Stimulated activated effector memory CD8-positive, alpha-beta T cell treated with anti-CD3 and anti-CD28 coated beads, Interleukin-12 subunit alpha, Interleukin-12 subunit beta, amount 100 ng/mL, for 72 hours (primary cell): ENCODE measurements at regions not wholly inside any gene's neighbourhood (a gene's known extent, or its start where the extent isn't known, plus 50 kb on each side); places are given as distances from the start of the nearest gene placed in this dataset.

ENCODE experiments used
- ATAC-seq: fragments of 150-1000 bp; cut with Tn5 transposase; 2 replicates; pipeline ENCODE4 v1.10.0; 2021
- DNase-seq, 2 donors: peaks; one replicate each; pipeline ENCODE4 v3.0.0; 2021 to 2022; ENCODE audit warnings: low spot score in 2 of 2
- H3K27ac Mint-ChIP-seq: one replicate; pipeline ENCODE4 v1.8.0; 2022; ENCODE audit warnings: mild to moderate bottlenecking, mixed read lengths
- H3K36me3 Mint-ChIP-seq: one replicate; pipeline ENCODE4 v1.8.0; 2022; ENCODE audit warnings: mild to moderate bottlenecking, mixed read lengths
- H3K4me1 Mint-ChIP-seq: one replicate; pipeline ENCODE4 v1.8.0; 2022; ENCODE audit warnings: mixed read lengths
- H3K4me3 Mint-ChIP-seq: one replicate; pipeline ENCODE4 v1.8.0; 2022; ENCODE audit warnings: mild to moderate bottlenecking, mixed read lengths
- H3K9me3 Mint-ChIP-seq: one replicate; pipeline ENCODE4 v1.8.0; 2022; ENCODE audit warnings: mixed read lengths

DNA sequence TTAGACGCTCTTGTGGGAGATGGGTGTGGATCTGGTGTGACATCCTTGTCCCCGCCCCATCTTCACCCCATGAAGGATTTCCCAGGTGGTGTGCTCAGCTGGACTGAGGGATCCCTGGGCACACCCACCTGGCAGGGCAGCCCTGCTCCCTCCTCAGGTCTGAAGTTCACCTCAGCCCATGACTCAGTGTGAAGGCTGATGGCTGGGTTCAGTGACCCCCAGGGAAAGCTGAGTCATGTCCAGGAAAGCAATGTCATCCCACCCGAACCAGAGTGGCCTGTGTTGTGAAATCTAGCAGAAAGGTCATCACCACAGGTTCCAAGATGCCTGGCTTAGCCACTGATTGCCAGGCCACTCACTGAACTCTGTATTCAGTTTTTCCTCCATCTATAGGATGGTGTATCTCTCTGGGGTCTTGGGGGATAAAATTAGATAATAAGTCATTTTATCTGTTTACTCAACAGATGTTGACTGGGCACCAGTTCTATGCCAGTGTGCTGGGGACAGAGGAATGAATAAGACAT lies 97.7 kb upstream of the JUN start:
- Mint-ChIP-seq H3K27ac (no peak overlapping the region), H3K4me1 (peaks cover 43% of the 10 kb centered on the region), H3K4me3 (no peak overlapping the region), H3K9me3 (no peaks in the 10 kb centered on the region), H3K36me3 (no peaks in the 10 kb centered on the region)
- ATAC-seq (peak; percentile 75), DNase-seq (no peak)

DNA sequence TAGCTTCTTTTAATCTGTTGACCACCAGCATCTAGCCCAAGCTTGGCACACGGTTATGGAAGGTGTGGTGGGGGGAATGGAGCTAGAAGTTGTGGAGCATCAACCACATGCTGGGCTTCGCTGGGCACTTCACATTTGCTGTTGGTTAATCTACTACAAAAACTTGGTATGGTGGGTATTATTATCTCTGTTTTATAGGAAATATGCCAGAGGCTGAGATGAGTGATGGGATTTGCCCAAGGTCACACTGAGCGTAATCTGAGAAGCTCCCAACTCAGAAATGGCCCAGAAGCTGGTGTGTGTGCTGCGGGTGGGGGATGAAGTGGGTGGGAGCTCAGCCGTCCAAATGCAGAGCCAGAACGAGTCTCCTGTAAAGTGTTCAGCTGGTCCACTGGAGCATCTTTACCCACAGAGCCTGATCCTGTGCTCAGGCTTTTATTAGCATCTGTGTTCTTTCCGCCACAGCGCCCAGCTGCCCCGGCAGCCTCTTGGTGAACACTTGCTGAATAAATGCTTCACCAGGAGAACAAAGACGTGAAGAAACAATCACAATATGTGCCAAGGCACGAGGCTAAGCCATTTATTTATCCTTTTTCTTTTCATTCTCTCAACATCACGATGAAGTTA lies 98.6 kb upstream of the JUN start:
- ATAC-seq (no peak), DNase-seq (no peak)
- Mint-ChIP-seq H3K27ac (no peak overlapping the region), H3K4me1 (peaks cover 49% of the 10 kb centered on the region), H3K9me3 (no peaks in the 10 kb centered on the region), H3K36me3 (no peaks in the 10 kb centered on the region), H3K4me3 (no peak overlapping the region)

GRCh38 chr1:58883037-58883887 lies 99.4 kb upstream of the JUN start:
- peak overlapping the region; percentile 8 for H3K27ac Mint-ChIP-seq
- no peak overlapping the region for H3K4me3 Mint-ChIP-seq
- peak; percentile 54 for ATAC-seq

DNA sequence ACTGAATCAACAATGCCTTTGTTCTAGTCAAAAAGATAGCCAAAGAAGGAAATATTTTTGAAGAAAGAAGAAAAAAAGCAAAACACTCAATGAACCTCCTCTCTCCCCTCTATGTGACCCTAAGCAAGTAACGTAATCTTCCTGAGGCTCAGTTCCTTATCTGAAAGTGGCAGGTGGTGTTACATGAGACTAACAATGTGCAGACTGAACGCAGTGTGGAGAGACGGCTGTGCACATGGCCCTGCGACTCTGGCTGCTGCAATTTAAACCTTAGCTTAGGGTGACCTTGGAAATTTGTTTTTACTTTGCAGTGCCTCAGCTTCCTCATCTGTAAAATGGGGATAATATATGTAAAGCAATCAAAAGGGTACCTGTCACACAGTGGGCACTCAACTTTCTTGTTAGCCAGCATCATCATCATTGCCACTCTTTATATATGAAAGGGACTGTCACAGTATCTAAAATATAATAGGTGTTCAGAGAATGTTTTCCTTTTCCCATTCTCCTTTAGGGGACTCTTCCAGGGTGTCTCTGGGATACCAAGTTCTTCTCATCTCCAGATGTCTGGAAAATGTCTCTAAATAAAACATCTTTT lies 100.1 kb upstream of the JUN start:
- H3K4me3 Mint-ChIP-seq: no peak overlapping the region
- no peaks in the 10 kb centered on the region for H3K9me3 Mint-ChIP-seq
- DNase-seq (no peak), ATAC-seq (no peak)
- H3K4me1 Mint-ChIP-seq: peaks cover 49% of the 10 kb centered on the region
- no peak overlapping the region for H3K27ac Mint-ChIP-seq
- H3K36me3 Mint-ChIP-seq: no peaks in the 10 kb centered on the region

More at GRCh38 chr1:58883037-58883887, 99.4 kb upstream of the JUN start:
- peaks cover 49% of the 10 kb centered on the region for H3K4me1 Mint-ChIP-seq
- no peaks in the 10 kb centered on the region for H3K36me3 Mint-ChIP-seq
- DNase-seq: no peak
- H3K9me3 Mint-ChIP-seq: no peaks in the 10 kb centered on the region

GRCh38 chr1:58884706-58885661 lies 101.1 kb upstream of the JUN start:
- peaks cover 49% of the 10 kb centered on the region for H3K4me1 Mint-ChIP-seq
- no peaks in the 10 kb centered on the region for H3K9me3 Mint-ChIP-seq
- DNase-seq: no peak
- peak overlapping the region; percentile 50 for H3K27ac Mint-ChIP-seq
- no peak for ATAC-seq
- no peak overlapping the region for H3K4me3 Mint-ChIP-seq
- no peaks in the 10 kb centered on the region for H3K36me3 Mint-ChIP-seq

GRCh38 chr1:58885998-58886397 lies 102.2 kb upstream of the JUN start:
- Mint-ChIP-seq H3K4me3 (peak overlapping the region; percentile 11), H3K4me1 (peaks cover 41% of the 10 kb centered on the region), H3K27ac (peak overlapping the region; percentile 50), H3K36me3 (no peaks in the 10 kb centered on the region), H3K9me3 (no peaks in the 10 kb centered on the region)
- DNase-seq: no peak
- no peak for ATAC-seq

GRCh38 chr1:58886611-58887010 lies 102.8 kb upstream of the JUN start:
- H3K9me3 Mint-ChIP-seq: no peaks in the 10 kb centered on the region
- ATAC-seq (no peak), DNase-seq (no peak)
- H3K27ac Mint-ChIP-seq: no peak overlapping the region
- H3K4me3 Mint-ChIP-seq: no peak overlapping the region
- peaks cover 34% of the 10 kb centered on the region for H3K4me1 Mint-ChIP-seq
- H3K36me3 Mint-ChIP-seq: no peaks in the 10 kb centered on the region

DNA sequence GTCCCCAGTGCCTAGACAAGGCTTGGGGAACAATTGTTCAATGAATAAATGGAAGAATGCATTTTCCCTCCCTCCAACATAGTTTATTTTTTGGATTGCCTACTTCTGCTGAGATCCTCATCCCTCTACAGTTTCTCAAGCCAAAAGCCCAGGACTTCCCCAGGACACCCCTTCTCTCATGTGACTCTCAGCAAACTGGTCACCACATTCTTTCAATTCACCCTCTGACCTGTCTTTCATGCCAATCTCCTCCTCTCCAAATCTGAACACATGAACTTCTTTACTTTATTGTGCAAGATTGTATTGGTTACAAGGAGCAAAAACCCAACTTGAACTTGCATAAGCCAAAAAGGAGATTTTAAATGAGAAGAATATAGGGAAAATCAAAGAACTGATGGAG lies 103.2 kb upstream of the JUN start:
- ATAC-seq (no peak), DNase-seq (no peak)
- Mint-ChIP-seq H3K4me3 (no peak overlapping the region), H3K9me3 (no peaks in the 10 kb centered on the region), H3K4me1 (peaks cover 30% of the 10 kb centered on the region), H3K36me3 (no peaks in the 10 kb centered on the region), H3K27ac (no peak overlapping the region)

- H3K9me3 Mint-ChIP-seq: no peaks in the 10 kb centered on the region
- peaks cover 20% of the 10 kb centered on the region for H3K4me1 Mint-ChIP-seq
- ATAC-seq (no peak), DNase-seq (no peak)
- no peak overlapping the region for H3K27ac Mint-ChIP-seq
- no peak overlapping the region for H3K4me3 Mint-ChIP-seq
- no peaks in the 10 kb centered on the region for H3K36me3 Mint-ChIP-seq
Observed at GRCh38 chr1:58888833-58889232, 105.0 kb upstream of the JUN start.

GRCh38 chr1:58890113-58890512 lies 106.3 kb upstream of the JUN start:
- H3K4me1 Mint-ChIP-seq: peaks cover 22% of the 10 kb centered on the region
- H3K4me3 Mint-ChIP-seq: no peak overlapping the region
- ATAC-seq (no peak), DNase-seq (no peak)
- H3K27ac Mint-ChIP-seq: no peak overlapping the region
- no peaks in the 10 kb centered on the region for H3K36me3 Mint-ChIP-seq
- H3K9me3 Mint-ChIP-seq: no peaks in the 10 kb centered on the region

DNA sequence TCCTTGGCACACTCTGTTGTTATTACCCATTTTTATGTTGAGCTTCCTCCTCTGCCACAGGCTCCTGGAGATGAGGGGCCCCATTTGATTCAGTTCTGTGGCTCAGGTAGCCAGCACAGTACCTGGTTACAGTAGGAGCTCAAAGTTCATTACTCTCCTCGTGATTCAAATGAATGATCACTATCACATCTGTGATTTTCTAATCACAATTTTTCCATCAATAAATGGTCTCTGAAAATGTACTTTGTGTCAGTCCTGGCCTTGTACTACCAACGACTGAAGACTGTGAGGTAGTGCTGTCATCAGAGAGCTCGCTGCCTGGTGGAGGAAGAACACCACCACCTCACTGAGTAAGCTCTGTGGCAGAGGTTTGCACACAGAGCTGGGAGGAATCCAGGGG lies 106.8 kb upstream of the JUN start:
- DNase-seq (no peak), ATAC-seq (no peak)
- Mint-ChIP-seq H3K9me3 (no peaks in the 10 kb centered on the region), H3K36me3 (no peaks in the 10 kb centered on the region), H3K4me1 (peaks cover 22% of the 10 kb centered on the region), H3K4me3 (no peak overlapping the region), H3K27ac (no peak overlapping the region)

DNA sequence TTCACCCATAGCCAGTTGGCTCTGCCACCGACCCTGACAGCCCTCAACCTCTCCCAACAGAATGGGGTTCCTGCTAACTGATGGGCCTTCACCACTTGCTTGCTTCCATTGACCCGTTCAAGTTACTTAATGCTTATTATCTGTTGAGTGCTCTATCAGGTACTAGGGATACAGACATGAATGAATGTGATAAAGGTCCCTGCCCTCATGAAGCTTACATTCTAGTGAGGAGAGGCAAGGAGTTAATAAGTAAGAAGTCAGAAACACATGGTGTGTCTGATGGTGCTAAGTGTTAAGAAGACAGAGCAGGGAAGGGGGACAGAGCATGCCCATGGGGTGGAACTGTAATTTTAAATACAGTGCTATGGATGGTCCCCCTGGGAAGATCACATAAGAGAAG lies 107.5 kb upstream of the JUN start:
- Mint-ChIP-seq H3K9me3 (no peaks in the 10 kb centered on the region), H3K4me1 (peaks cover 22% of the 10 kb centered on the region), H3K36me3 (no peaks in the 10 kb centered on the region), H3K4me3 (no peak overlapping the region), H3K27ac (no peak overlapping the region)
- DNase-seq: no peak
- no peak for ATAC-seq

DNA sequence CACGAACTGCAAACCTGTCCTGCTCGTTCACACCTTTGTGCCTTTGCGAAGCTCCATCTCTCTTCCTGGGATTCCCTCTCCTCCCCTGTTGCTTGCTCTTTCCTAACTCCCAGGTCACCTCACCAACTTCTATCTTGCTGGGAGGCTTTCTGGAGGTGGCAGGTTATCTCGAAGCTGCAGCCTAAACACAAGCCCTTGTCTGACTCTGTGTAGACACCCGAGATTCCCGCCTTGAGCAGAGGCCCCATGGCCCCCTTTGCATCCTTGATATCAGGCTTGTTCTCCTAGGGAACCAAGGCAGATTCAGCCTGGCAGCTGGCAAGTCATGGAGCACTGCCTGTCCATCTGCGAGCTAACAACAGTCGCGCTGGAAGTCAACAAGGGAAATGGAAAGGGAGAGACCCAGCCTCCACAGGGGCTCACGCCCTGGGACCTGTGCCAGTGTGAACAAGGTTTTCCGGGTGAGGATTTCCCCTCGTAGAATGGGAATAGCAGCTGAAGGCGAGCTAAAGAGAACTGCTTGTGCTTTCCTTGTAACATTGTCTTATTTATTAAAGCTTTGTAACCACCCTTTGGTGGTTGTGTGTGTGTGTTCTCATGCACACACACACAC lies 109.5 kb upstream of the JUN start:
- H3K4me3 Mint-ChIP-seq: no peak overlapping the region
- H3K27ac Mint-ChIP-seq: no peak overlapping the region
- ATAC-seq: no peak
- H3K9me3 Mint-ChIP-seq: no peaks in the 10 kb centered on the region
- peaks cover 19% of the 10 kb centered on the region for H3K4me1 Mint-ChIP-seq
- no peaks in the 10 kb centered on the region for H3K36me3 Mint-ChIP-seq
- DNase-seq: no peak

DNA sequence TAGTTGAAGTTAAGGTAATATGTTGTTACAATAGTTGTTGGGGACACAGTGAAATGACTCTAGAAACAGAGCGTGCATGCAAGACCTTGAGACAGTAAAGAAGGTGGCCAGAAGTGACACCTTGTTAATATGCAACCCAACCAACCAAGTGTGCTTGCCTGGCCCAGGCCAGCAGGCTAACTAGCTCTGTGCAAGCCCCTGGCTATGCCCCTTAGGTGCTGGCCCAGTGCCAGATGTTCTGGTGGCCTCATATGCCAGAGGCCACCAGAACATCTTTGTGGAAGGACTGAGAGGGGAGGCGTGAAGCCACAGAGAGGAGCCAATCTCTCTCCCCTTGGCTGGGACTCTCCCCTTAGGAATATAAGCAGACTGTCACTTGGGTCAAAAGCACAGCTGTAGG lies 111.2 kb upstream of the JUN start:
- no peak overlapping the region for H3K4me3 Mint-ChIP-seq
- no peak for ATAC-seq
- no peak for DNase-seq

More for the DNA sequence above, 111.2 kb upstream of the JUN start:
- Mint-ChIP-seq H3K9me3 (no peaks in the 10 kb centered on the region), H3K36me3 (no peaks in the 10 kb centered on the region), H3K27ac (peak overlapping the region; percentile 63), H3K4me1 (peaks cover 19% of the 10 kb centered on the region)
